SU-DHL-6 (cell line): ENCODE measurements at regions not wholly inside any gene's neighbourhood (a gene's known extent, or its start where the extent isn't known, plus 50 kb on each side); places are given as distances from the start of the nearest gene placed in this dataset.

ENCODE experiments used
- H2AFZ ChIP-seq: fragments of 200-600 bp; sonication (generic); 2 replicates; pipeline ENCODE4 v1.6.1; 2014; ENCODE audit warnings: low read depth, mild to moderate bottlenecking, moderate library complexity, mixed read lengths, antibody characterized with exemption, low read length; ENCODE audit not compliant: severe bottlenecking
- H3F3A ChIP-seq: fragments of 200-600 bp; shearing (Covaris generic); 2 replicates; pipeline ENCODE4 v1.6.0; 2016; ENCODE audit warnings: antibody characterized with exemption, mild to moderate bottlenecking; ENCODE audit not compliant: insufficient read depth
- H3K27ac ChIP-seq: fragments of 200-600 bp; sonication (generic); 2 replicates; pipeline ENCODE4 v1.5.1; 2016; ENCODE audit warnings: low read depth, mild to moderate bottlenecking, low read length, moderate library complexity, mixed read lengths
- H3K27me3 ChIP-seq: fragments of 200-600 bp; sonication (generic), shearing (Covaris generic); 2 replicates; pipeline ENCODE4 v1.6.0; 2014; ENCODE audit warnings: mild to moderate bottlenecking, low read length
- H3K36me3 ChIP-seq: fragments of 200-600 bp; sonication (generic); 2 replicates; pipeline ENCODE4 v1.6.1; 2014; ENCODE audit warnings: mild to moderate bottlenecking, low read length, mixed read lengths
- H3K4me2 ChIP-seq: fragments of 300-600, 200-600 bp; shearing (Covaris generic), sonication (generic); 2 replicates; pipeline ENCODE4 v1.6.0; 2014; ENCODE audit warnings: low read length, low read depth, mild to moderate bottlenecking; ENCODE audit not compliant: poor library complexity, severe bottlenecking
- H3K4me3 ChIP-seq: fragments of 200-600 bp; sonication (generic); 2 replicates; pipeline ENCODE4 v1.5.1; 2014; ENCODE audit warnings: antibody characterized with exemption, low read length, mild to moderate bottlenecking, mixed read lengths; ENCODE audit not compliant: insufficient read depth, poor library complexity, severe bottlenecking
- H3K79me2 ChIP-seq: fragments of 200-600 bp; sonication (generic); 2 replicates; pipeline ENCODE4 v1.6.1; 2014; ENCODE audit warnings: mild to moderate bottlenecking, low read length, moderate library complexity; ENCODE audit not compliant: insufficient read depth
- H3K9ac ChIP-seq: fragments of 200-600 bp; sonication (generic); 2 replicates; pipeline ENCODE4 v1.7.0; 2014; ENCODE audit warnings: mild to moderate bottlenecking, low read length
- H3K9me2 ChIP-seq: fragments of 200-600 bp; sonication (generic); replicated peaks from 2 replicates; pipeline ENCODE4 v1.6.1; 2014; ENCODE audit warnings: low read length; ENCODE audit not compliant: insufficient read depth
- H3K9me3 ChIP-seq: fragments of 200-600 bp; sonication (generic); 2 replicates; pipeline ENCODE4 v1.6.1; 2014; ENCODE audit warnings: low read length, mixed read lengths; ENCODE audit not compliant: insufficient read depth
- H4K20me1 ChIP-seq: fragments of 200-600 bp; sonication (generic); 2 replicates; pipeline ENCODE4 v1.6.1; 2014; ENCODE audit warnings: low read depth, mild to moderate bottlenecking, antibody characterized with exemption, low read length, moderate library complexity, mixed read lengths
- EZH2phosphoT487 ChIP-seq: fragments of 200-600 bp; sonication (generic), shearing (Covaris generic); conservative IDR thresholded peaks from 2 replicates; pipeline ENCODE4 v1.6.1; 2018; ENCODE audit warnings: mild to moderate bottlenecking, antibody characterized with exemption, low read length, moderate library complexity, mixed read lengths
- TF ChIP-seq, protein P1 (sequence below): fragments of 200-600 bp; sonication (generic); IDR thresholded peaks from one replicate; pipeline ENCODE4 v1.5.1; 2017; ENCODE audit warnings: antibody characterized with exemption, mild to moderate bottlenecking, low read length, moderate library complexity; ENCODE audit not compliant: insufficient read depth, poor library complexity, severe bottlenecking

DNA sequence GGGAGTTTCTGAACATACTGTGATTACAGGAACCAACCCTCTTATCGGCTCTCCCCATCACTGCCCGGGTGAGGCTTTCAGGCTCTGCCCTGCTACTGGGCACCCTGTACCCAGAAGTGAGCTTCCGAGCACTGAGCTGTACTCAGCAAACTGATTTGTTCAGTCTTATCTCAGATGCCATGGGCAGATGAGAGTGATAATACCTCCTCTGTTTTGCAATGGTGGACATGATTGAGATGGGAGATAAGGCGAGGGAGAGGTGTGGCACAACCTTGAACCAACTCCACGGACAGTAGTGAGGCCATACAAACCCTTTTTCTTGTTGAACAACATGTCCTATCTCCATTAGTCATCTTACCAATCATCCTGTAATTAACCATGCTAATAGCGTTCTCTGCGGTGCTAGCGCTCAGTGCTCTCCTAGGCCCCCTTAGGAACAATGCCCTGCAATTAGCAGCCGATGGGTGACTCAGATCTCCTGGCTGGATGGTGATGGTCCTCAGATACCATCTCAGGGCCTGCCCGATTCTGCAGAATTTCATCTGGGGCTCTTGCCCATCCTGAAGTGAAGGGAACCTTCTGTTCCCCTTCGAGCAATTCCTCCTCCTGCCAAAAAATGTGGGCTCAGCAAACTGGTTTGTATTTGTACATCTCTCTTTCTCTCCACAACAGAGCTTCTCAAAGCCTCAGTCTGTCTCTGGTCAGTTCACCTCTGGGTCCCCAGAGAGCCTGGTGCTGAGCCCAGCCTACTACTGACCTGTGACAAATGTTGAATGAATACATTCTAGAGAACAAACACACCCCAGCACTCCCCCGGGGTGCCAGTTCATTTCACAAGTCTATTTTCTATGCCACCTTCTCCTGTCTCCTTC lies 139.3 kb upstream of the IRX3 start:
- Histone ChIP-seq H3K9ac (no peak overlapping the region), H3K27me3 (no peaks in the 10 kb centered on the region), H2AFZ (no peak overlapping the region), H3K9me2 (no peaks in the 10 kb centered on the region), H3K79me2 (no peaks in the 10 kb centered on the region), H4K20me1 (no peaks in the 10 kb centered on the region), H3K4me3 (no peak overlapping the region), H3K27ac (no peak overlapping the region), H3K9me3 (no peaks in the 10 kb centered on the region), H3K4me2 (no peak overlapping the region), H3K36me3 (no peaks in the 10 kb centered on the region), H3F3A (no peaks in the 10 kb centered on the region)
- TF ChIP-seq, protein P1, sequence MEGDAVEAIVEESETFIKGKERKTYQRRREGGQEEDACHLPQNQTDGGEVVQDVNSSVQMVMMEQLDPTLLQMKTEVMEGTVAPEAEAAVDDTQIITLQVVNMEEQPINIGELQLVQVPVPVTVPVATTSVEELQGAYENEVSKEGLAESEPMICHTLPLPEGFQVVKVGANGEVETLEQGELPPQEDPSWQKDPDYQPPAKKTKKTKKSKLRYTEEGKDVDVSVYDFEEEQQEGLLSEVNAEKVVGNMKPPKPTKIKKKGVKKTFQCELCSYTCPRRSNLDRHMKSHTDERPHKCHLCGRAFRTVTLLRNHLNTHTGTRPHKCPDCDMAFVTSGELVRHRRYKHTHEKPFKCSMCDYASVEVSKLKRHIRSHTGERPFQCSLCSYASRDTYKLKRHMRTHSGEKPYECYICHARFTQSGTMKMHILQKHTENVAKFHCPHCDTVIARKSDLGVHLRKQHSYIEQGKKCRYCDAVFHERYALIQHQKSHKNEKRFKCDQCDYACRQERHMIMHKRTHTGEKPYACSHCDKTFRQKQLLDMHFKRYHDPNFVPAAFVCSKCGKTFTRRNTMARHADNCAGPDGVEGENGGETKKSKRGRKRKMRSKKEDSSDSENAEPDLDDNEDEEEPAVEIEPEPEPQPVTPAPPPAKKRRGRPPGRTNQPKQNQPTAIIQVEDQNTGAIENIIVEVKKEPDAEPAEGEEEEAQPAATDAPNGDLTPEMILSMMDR = no peak
- no peak for TF ChIP-seq EZH2phosphoT487

DNA sequence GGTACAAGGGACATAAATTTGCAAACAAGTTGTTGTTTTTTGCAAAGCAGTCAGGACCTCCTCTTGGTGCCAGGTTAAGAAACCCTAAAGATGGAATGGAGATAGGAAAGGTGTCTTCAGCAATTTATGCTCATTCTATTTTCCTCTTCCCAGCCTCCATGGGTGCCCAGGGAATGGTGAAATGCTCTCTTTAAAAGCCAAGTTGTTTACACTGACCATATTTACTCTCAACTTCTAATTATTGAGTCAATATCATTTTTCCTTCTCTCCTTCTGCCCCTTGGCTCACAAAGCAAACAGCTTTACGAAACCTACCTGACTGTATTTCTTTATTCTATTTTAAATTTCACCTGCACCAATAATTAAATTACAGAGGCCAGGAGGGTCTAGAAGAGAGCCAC lies 138.5 kb upstream of the IRX3 start:
- Histone ChIP-seq H4K20me1 (no peaks in the 10 kb centered on the region), H3K9me2 (no peaks in the 10 kb centered on the region), H3K27me3 (no peaks in the 10 kb centered on the region), H3K27ac (no peak overlapping the region), H2AFZ (no peak overlapping the region), H3K9ac (no peak overlapping the region), H3K9me3 (no peaks in the 10 kb centered on the region), H3K36me3 (no peaks in the 10 kb centered on the region), H3K4me2 (no peak overlapping the region), H3F3A (no peaks in the 10 kb centered on the region), H3K4me3 (no peak overlapping the region), H3K79me2 (no peaks in the 10 kb centered on the region)
- TF ChIP-seq, protein P1 = no peak
- TF ChIP-seq EZH2phosphoT487 = no peak

DNA sequence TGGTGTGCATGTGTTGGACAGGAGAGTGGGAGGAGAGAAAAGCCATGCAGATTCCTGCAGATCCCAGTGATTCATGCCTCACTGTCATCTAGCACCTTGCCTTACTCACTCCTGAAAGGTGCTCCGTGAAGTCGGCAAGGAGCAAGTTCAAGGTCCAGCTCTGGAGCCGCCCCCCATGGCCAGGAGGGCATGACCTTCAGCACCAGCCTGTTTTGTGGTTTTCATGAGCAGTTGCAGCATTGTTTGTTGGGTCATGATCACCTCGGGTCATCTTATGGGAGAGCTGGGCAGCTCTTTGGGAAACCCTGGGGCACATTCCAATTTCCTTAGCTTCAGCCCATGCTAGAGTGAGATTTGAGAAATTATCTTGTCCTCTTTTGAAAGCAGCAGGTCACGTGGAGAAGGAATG lies 137.5 kb upstream of the IRX3 start:
- Histone ChIP-seq H3K4me2 (no peak overlapping the region), H4K20me1 (no peaks in the 10 kb centered on the region), H3F3A (no peaks in the 10 kb centered on the region), H3K9ac (no peak overlapping the region), H3K4me3 (no peak overlapping the region), H3K27ac (no peak overlapping the region), H2AFZ (no peak overlapping the region), H3K36me3 (no peaks in the 10 kb centered on the region), H3K9me2 (no peaks in the 10 kb centered on the region), H3K27me3 (no peaks in the 10 kb centered on the region), H3K79me2 (no peaks in the 10 kb centered on the region), H3K9me3 (no peaks in the 10 kb centered on the region)
- no peak for TF ChIP-seq EZH2phosphoT487
- TF ChIP-seq, protein P1 = no peak
